OCI-LY1 (cell line): ENCODE measurements at regions not wholly inside any gene's neighbourhood (a gene's known extent, or its start where the extent isn't known, plus 50 kb on each side); places are given as distances from the start of the nearest gene placed in this dataset.

Experiments
- H2AFZ ChIP-seq: fragments of 200-600 bp; sonication (generic), shearing (Covaris generic); 2 replicates; pipeline ENCODE4 v1.6.0; 2014; ENCODE audit warnings: antibody characterized with exemption, mild to moderate bottlenecking, low read length
- H3F3A ChIP-seq: fragments of 200-600 bp; sonication (generic), shearing (Covaris generic); 2 replicates; pipeline ENCODE4 v1.6.0; 2014; ENCODE audit warnings: mild to moderate bottlenecking, antibody characterized with exemption, low read length, moderate library complexity; ENCODE audit not compliant: insufficient read depth
- H3K27ac ChIP-seq: fragments of 200-600 bp; sonication (generic); 2 replicates; pipeline ENCODE4 v1.5.1; 2014; ENCODE audit warnings: low read length, mixed run types, mild to moderate bottlenecking, low read depth; ENCODE audit not compliant: poor library complexity, severe bottlenecking
- H3K27me3 ChIP-seq: fragments of 200-600 bp; sonication (generic); 2 replicates; pipeline ENCODE4 v1.6.0; 2014; ENCODE audit warnings: antibody characterized with exemption, mild to moderate bottlenecking, low read length, moderate library complexity; ENCODE audit not compliant: insufficient read depth
- H3K36me3 ChIP-seq: fragments of 200-600 bp; sonication (generic); 2 replicates; pipeline ENCODE4 v1.6.1; 2014; ENCODE audit warnings: mild to moderate bottlenecking, antibody characterized with exemption, low read length, moderate library complexity, mixed read lengths; ENCODE audit not compliant: insufficient read depth
- H3K4me1 ChIP-seq: fragments of 200-600 bp; sonication (generic); 2 replicates; pipeline ENCODE4 v1.5.1; 2014; ENCODE audit warnings: mild to moderate bottlenecking, low read length, moderate library complexity; ENCODE audit not compliant: insufficient read depth, severe bottlenecking
- H3K4me2 ChIP-seq: fragments of 200-600 bp; sonication (generic), shearing (Covaris generic); 2 replicates; pipeline ENCODE4 v1.6.1; 2014; ENCODE audit warnings: low read length
- H3K4me3 ChIP-seq: fragments of 200-600 bp; sonication (generic); 2 replicates; pipeline ENCODE4 v1.5.1; 2014; ENCODE audit warnings: low read length, low read depth, mild to moderate bottlenecking, mixed read lengths; ENCODE audit not compliant: poor library complexity, severe bottlenecking
- H3K79me2 ChIP-seq: fragments of 200-600 bp; shearing (Covaris generic); 2 replicates; pipeline ENCODE4 v1.6.1; 2016; ENCODE audit warnings: mixed run types, low read length, mixed read lengths; ENCODE audit not compliant: insufficient read depth
- H3K9ac ChIP-seq: fragments of 200-600 bp; sonication (generic), shearing (Covaris generic); 2 replicates; pipeline ENCODE4 v1.6.1; 2014; ENCODE audit warnings: mild to moderate bottlenecking, low read length, mixed read lengths
- H3K9me2 ChIP-seq: fragments of 200-600 bp; sonication (generic), shearing (Covaris generic); 2 replicates; pipeline ENCODE4 v1.6.1; 2014; ENCODE audit warnings: low read depth, mild to moderate bottlenecking, low read length, mixed read lengths
- H3K9me3 ChIP-seq: fragments of 200-600 bp; shearing (Covaris generic); 2 replicates; pipeline ENCODE4 v1.6.1; 2014; ENCODE audit warnings: low read length, mixed read lengths
- H4K20me1 ChIP-seq: fragments of 200-600 bp; sonication (generic), shearing (Covaris generic); 2 replicates; pipeline ENCODE4 v1.6.0; 2016; ENCODE audit warnings: mild to moderate bottlenecking, low read length; ENCODE audit not compliant: insufficient read depth
- EZH2 ChIP-seq: fragments of 200-600 bp; sonication (generic), shearing (Covaris generic); IDR thresholded peaks from 2 replicates; pipeline ENCODE4 v1.8.0; 2017; ENCODE audit warnings: borderline replicate concordance, mixed run types, mild to moderate bottlenecking, antibody characterized with exemption, low read length, moderate library complexity, mixed read lengths
- TF ChIP-seq, protein P1 (sequence below): fragments of 200-600 bp; sonication (generic), shearing (Covaris generic); IDR thresholded peaks from 2 replicates; pipeline ENCODE4 v1.5.1; 2017; ENCODE audit warnings: mild to moderate bottlenecking, antibody characterized with exemption, low read length, moderate library complexity, mixed read lengths

DNA sequence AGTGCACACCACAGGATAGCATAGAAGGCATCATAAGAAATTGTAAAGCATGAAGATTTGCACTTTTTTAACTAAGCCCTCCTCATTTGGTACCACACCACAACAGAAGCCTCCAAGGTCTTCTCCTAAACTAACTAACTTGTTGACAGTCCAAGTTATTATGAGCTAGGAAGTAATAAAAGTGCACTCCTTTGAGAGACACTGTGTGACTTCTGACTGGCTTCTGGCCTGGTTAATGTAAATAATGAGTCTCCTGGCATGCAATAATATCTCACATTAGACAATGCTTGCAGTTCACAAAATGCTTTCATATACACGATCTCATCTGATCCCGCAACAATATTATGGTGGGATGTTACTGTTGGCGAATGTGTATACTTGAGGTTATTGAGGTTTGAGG lies 103.9 kb upstream of the SLC24A5 start:
- H3K36me3 ChIP-seq: no peaks in the 10 kb centered on the region
- TF ChIP-seq, protein P1, sequence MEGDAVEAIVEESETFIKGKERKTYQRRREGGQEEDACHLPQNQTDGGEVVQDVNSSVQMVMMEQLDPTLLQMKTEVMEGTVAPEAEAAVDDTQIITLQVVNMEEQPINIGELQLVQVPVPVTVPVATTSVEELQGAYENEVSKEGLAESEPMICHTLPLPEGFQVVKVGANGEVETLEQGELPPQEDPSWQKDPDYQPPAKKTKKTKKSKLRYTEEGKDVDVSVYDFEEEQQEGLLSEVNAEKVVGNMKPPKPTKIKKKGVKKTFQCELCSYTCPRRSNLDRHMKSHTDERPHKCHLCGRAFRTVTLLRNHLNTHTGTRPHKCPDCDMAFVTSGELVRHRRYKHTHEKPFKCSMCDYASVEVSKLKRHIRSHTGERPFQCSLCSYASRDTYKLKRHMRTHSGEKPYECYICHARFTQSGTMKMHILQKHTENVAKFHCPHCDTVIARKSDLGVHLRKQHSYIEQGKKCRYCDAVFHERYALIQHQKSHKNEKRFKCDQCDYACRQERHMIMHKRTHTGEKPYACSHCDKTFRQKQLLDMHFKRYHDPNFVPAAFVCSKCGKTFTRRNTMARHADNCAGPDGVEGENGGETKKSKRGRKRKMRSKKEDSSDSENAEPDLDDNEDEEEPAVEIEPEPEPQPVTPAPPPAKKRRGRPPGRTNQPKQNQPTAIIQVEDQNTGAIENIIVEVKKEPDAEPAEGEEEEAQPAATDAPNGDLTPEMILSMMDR: no peak
- TF ChIP-seq EZH2: no peak
- no peak overlapping the region for H3K4me2 ChIP-seq
- H3K79me2 ChIP-seq: no peaks in the 10 kb centered on the region
- H3K27me3 ChIP-seq: 0 out of 2 replicates have a peak, but pooled peaks cover 4% of the 10 kb centered on the region
- no peaks in the 10 kb centered on the region for H3K4me1 ChIP-seq
- H3K9ac ChIP-seq: no peak overlapping the region
- H4K20me1 ChIP-seq: no peaks in the 10 kb centered on the region
- H3F3A ChIP-seq: no peaks in the 10 kb centered on the region
- H3K27ac ChIP-seq: no peak overlapping the region
- H3K4me3 ChIP-seq: no peak overlapping the region
- no peak overlapping the region for H2AFZ ChIP-seq
- H3K9me2 ChIP-seq: no peaks in the 10 kb centered on the region
- H3K9me3 ChIP-seq: no peaks in the 10 kb centered on the region

DNA sequence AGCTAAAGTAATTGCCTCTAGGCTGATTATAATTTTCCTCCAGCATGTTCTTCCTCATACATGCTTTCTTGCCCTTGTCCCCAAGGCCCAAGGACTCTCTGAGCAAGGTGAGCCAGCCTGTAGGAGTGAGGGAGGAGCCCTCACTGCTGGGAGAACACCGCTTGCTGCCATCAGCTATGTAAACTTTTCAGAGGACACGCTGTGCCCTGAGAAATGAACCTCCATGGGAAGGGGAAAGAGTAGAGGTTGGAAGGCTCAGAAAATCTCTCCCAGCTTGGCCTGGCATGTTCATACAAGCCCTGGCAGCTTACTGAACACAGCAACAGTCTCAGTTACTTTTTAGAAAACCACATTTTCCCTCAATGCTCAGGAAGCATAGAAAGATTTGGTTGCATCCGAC lies 103.0 kb upstream of the SLC24A5 start:
- 0 out of 2 replicates have a peak, but pooled peaks cover 4% of the 10 kb centered on the region for H3K27me3 ChIP-seq
- no peaks in the 10 kb centered on the region for H3K79me2 ChIP-seq
- H3K4me1 ChIP-seq: no peaks in the 10 kb centered on the region
- H3K4me3 ChIP-seq: no peak overlapping the region
- H3K36me3 ChIP-seq: no peaks in the 10 kb centered on the region
- no peak for TF ChIP-seq EZH2
- TF ChIP-seq, protein P1: no peak
- no peaks in the 10 kb centered on the region for H3K9me2 ChIP-seq
- H3K27ac ChIP-seq: no peak overlapping the region
- H3K9me3 ChIP-seq: no peaks in the 10 kb centered on the region
- no peaks in the 10 kb centered on the region for H4K20me1 ChIP-seq
- no peak overlapping the region for H3K4me2 ChIP-seq
- no peaks in the 10 kb centered on the region for H3F3A ChIP-seq
- H2AFZ ChIP-seq: no peak overlapping the region
- no peak overlapping the region for H3K9ac ChIP-seq

DNA sequence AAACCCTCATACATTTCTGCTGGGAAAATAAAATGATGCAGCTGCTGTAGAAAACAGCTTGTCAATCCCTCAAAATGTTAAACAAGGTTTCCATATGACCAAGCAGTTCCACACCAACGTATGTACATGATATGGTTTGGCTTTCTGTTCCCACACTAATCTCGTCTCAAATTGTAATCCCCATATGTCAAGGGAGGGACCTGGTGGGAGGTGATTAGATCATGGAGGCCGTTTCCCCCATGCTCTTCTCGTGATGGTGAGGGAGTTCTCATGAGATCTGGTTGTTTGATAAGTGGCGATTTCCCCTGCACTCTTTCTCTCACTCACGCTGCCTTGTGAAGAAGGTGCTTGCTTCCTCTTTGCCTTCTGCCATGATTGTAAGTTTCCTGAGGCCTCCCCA lies 100.6 kb upstream of the SLC24A5 start:
- H2AFZ ChIP-seq: no peak overlapping the region
- no peaks in the 10 kb centered on the region for H3K79me2 ChIP-seq
- H3K9me3 ChIP-seq: no peaks in the 10 kb centered on the region
- no peak overlapping the region for H3K9ac ChIP-seq
- H3K4me2 ChIP-seq: no peak overlapping the region
- TF ChIP-seq, protein P1: no peak
- TF ChIP-seq EZH2: no peak
- no peaks in the 10 kb centered on the region for H3K4me1 ChIP-seq
- H3K9me2 ChIP-seq: no peaks in the 10 kb centered on the region
- H3F3A ChIP-seq: no peaks in the 10 kb centered on the region
- no peaks in the 10 kb centered on the region for H3K36me3 ChIP-seq
- no peaks in the 10 kb centered on the region for H4K20me1 ChIP-seq
- 0 out of 2 replicates have a peak, but pooled peaks cover 4% of the 10 kb centered on the region for H3K27me3 ChIP-seq
- H3K27ac ChIP-seq: no peak overlapping the region
- no peak overlapping the region for H3K4me3 ChIP-seq
